IMR-90 (cell line): ENCODE measurements at regions not wholly inside any gene's neighbourhood (a gene's known extent, or its start where the extent isn't known, plus 50 kb on each side); places are given as distances from the start of the nearest gene placed in this dataset.

Source experiments
- ATAC-seq: fragments of 200-7000 bp; cut with Tn5 transposase; 2 replicates; pipeline ENCODE4 v1.9.1; 2020; ENCODE audit warnings: low read depth, mild to moderate bottlenecking, moderate library complexity
- BruUV-seq: library from RNA; stranded (reverse); fragments of 400-500 nt; replicated peaks from 2 replicates; lab custom pipeline; 2021; lab: Mats Ljungman, UMichigan
- CTCF ChIA-PET: fragments of 300-600 bp; formaldehyde crosslinking; extraction: SDS; loops from one replicate; lab custom pipeline; 2021; ENCODE audit warnings: antibody characterized with exemption; lab: Yijun Ruan, JAX
- POLR2A ChIA-PET: fragments of 300-600 bp; sonication (Branson Sonifier 250); formaldehyde crosslinking; loops from one replicate; lab custom pipeline; 2022; ENCODE audit warnings: antibody characterized with exemption; ENCODE audit not compliant: unreplicated experiment; lab: Charles Lee
- DNase-seq: peaks from one replicate; pipeline ENCODE4 v3.0.0; 2013
- H2AFZ ChIP-seq: replicated peaks from 2 replicates; pipeline ENCODE3; 2013; ENCODE audit warnings: low read length, mild to moderate bottlenecking; ENCODE audit not compliant: poor library complexity
- H2AK5ac ChIP-seq: 2 replicates; pipeline ENCODE4 v1.6.1; 2013; ENCODE audit warnings: low read depth, low read length, inconsistent platforms
- H2AK9ac ChIP-seq: replicated peaks from 2 replicates; pipeline ENCODE3; 2013; ENCODE audit warnings: mild to moderate bottlenecking, low read depth, low read length, moderate library complexity; ENCODE audit not compliant: poor library complexity
- H2BK120ac ChIP-seq: 2 replicates; pipeline ENCODE4 v1.6.1; 2013; ENCODE audit warnings: low read depth, low read length, inconsistent platforms
- H2BK15ac ChIP-seq: 3 replicates; pipeline ENCODE4 v1.6.1; 2013; ENCODE audit warnings: low read depth, low read length, inconsistent platforms
- H2BK20ac ChIP-seq: 2 replicates; pipeline ENCODE4 v1.6.1; 2013; ENCODE audit warnings: low read depth, mild to moderate bottlenecking, inconsistent platforms, low read length, moderate library complexity
- H2BK5ac ChIP-seq: 2 replicates; pipeline ENCODE4 v1.6.1; 2013; ENCODE audit warnings: mild to moderate bottlenecking, low read depth, low read length, inconsistent platforms; ENCODE audit not compliant: poor library complexity, severe bottlenecking
- H3K14ac ChIP-seq: replicated peaks from 2 replicates; pipeline ENCODE4 v1.6.1; 2013; ENCODE audit warnings: low read depth, low read length, inconsistent platforms
- H3K18ac ChIP-seq: 2 replicates; pipeline ENCODE4 v1.6.1; 2013; ENCODE audit warnings: low read depth, low read length, control low read depth
- H3K23ac ChIP-seq: 2 replicates; pipeline ENCODE4 v1.6.1; 2013; ENCODE audit warnings: low read depth, low read length, inconsistent platforms
- H3K27ac ChIP-seq: 2 replicates; pipeline ENCODE4 v1.5.1; 2013; ENCODE audit warnings: mild to moderate bottlenecking, control low read depth, low read length; ENCODE audit not compliant: insufficient read depth
- H3K27me3 ChIP-seq: 2 replicates; pipeline ENCODE4 v1.6.1; 2013; ENCODE audit warnings: low read length; ENCODE audit not compliant: control insufficient read depth, insufficient read depth
- H3K36me3 ChIP-seq: 2 replicates; pipeline ENCODE4 v1.6.1; 2013; ENCODE audit warnings: low read length, mixed read lengths; ENCODE audit not compliant: control insufficient read depth, insufficient read depth
- H3K4ac ChIP-seq: 2 replicates; pipeline ENCODE4 v1.6.1; 2013; ENCODE audit warnings: low read depth, low read length, inconsistent platforms
- H3K4me1 ChIP-seq: 2 replicates; pipeline ENCODE4 v1.6.1; 2013; ENCODE audit warnings: low read length, mixed read lengths; ENCODE audit not compliant: control insufficient read depth, insufficient read depth
- H3K4me2 ChIP-seq: 2 replicates; pipeline ENCODE4 v1.6.1; 2013; ENCODE audit warnings: low read depth, mild to moderate bottlenecking, control low read depth, low read length, moderate library complexity
- H3K4me3 ChIP-seq: 2 replicates; pipeline ENCODE4 v1.5.1; 2013; ENCODE audit warnings: low read depth, mild to moderate bottlenecking, control low read depth, low read length, moderate library complexity; ENCODE audit not compliant: insufficient read depth
- H3K56ac ChIP-seq: 2 replicates; pipeline ENCODE4 v1.6.1; 2013; ENCODE audit warnings: low read length, inconsistent platforms; ENCODE audit not compliant: insufficient read depth; ENCODE audit errors: extremely low read depth
- H3K79me1 ChIP-seq, 2 experiments: 2 replicates each; pipeline ENCODE4 v1.6.1; 2013; ENCODE audit warnings: low read length in 2 of 2, inconsistent platforms in 1 of 2, low read depth in 1 of 2
- H3K9ac ChIP-seq: 2 replicates; pipeline ENCODE4 v1.6.1; 2013; ENCODE audit warnings: low read depth, low read length, control low read depth
- H3K9me1 ChIP-seq: 2 replicates; pipeline ENCODE4 v1.6.1; 2013; ENCODE audit warnings: low read length, inconsistent platforms; ENCODE audit not compliant: insufficient read depth
- H3K9me3 ChIP-seq: 2 replicates; pipeline ENCODE4 v1.6.1; 2013; ENCODE audit warnings: low read length; ENCODE audit not compliant: control insufficient read depth, insufficient read depth
- H4K20me1 ChIP-seq: 2 replicates; pipeline ENCODE4 v1.6.1; 2013; ENCODE audit warnings: low read length, inconsistent platforms; ENCODE audit not compliant: insufficient read depth
- H4K5ac ChIP-seq: 2 replicates; pipeline ENCODE4 v1.6.1; 2013; ENCODE audit warnings: mild to moderate bottlenecking, low read depth, low read length, control low read depth
- H4K8ac ChIP-seq, 2 experiments: 2 replicates each; pipeline ENCODE4 v1.6.1; 2013; ENCODE audit warnings: low read depth in 2 of 2, low read length in 2 of 2, control low read depth in 1 of 2, inconsistent platforms in 1 of 2
- H4K91ac ChIP-seq: 2 replicates; pipeline ENCODE4 v1.6.1; 2013; ENCODE audit warnings: low read depth, low read length, inconsistent platforms; ENCODE audit not compliant: insufficient read depth
- BHLHE40 ChIP-seq: fragments of 150-350 bp; IDR thresholded peaks from 2 replicates; pipeline ENCODE4 v1.6.1; 2016; ENCODE audit warnings: mild to moderate bottlenecking, low read depth, low read length
- CEBPB ChIP-seq: IDR thresholded peaks from 2 replicates; pipeline ENCODE4 v1.6.1; 2012; ENCODE audit warnings: low read depth, low read length, improper control_type of control experiment
- CHD1 ChIP-seq: IDR thresholded peaks from 2 replicates; pipeline ENCODE4 v1.6.1; 2012; ENCODE audit warnings: low read depth, low read length, improper control_type of control experiment
- CTCF ChIP-seq: conservative IDR thresholded peaks from 2 replicates; pipeline ENCODE4 v1.5.1; 2012; ENCODE audit warnings: mild to moderate bottlenecking, low read depth, low read length, improper control_type of control experiment
- ELK1 ChIP-seq: fragments of 150-350 bp; IDR thresholded peaks from 2 replicates; pipeline ENCODE4 v1.6.1; 2016; ENCODE audit warnings: low read depth, mild to moderate bottlenecking, low read length, moderate library complexity, borderline replicate concordance
- FOS ChIP-seq: fragments of 150-350 bp; IDR thresholded peaks from 2 replicates; pipeline ENCODE4 v1.6.1; 2016; ENCODE audit warnings: low read depth, low read length
- MAFK ChIP-seq: IDR thresholded peaks from 2 replicates; pipeline ENCODE4 v1.6.1; 2012; ENCODE audit warnings: low read depth, low read length, improper control_type of control experiment
- MAZ ChIP-seq: IDR thresholded peaks from 2 replicates; pipeline ENCODE4 v1.6.1; 2012; ENCODE audit warnings: low read depth, mild to moderate bottlenecking, low read length, improper control_type of control experiment, moderate library complexity, borderline replicate concordance
- MXI1 ChIP-seq: IDR thresholded peaks from 2 replicates; pipeline ENCODE4 v1.6.1; 2012; ENCODE audit warnings: low read depth, mild to moderate bottlenecking, low read length, moderate library complexity, borderline replicate concordance
- NFE2L2 ChIP-seq: fragments of 150-350 bp; IDR thresholded peaks from 2 replicates; pipeline ENCODE4 v1.6.1; 2016; ENCODE audit warnings: low read depth, mild to moderate bottlenecking, low read length
- POLR2A ChIP-seq: IDR thresholded peaks from 2 replicates; pipeline ENCODE4 v1.6.1; 2012; ENCODE audit warnings: mild to moderate bottlenecking, low read depth, low read length
- RAD21 ChIP-seq: IDR thresholded peaks from 2 replicates; pipeline ENCODE4 v1.6.1; 2012; ENCODE audit warnings: low read length, improper control_type of control experiment
- RCOR1 ChIP-seq: IDR thresholded peaks from 2 replicates; pipeline ENCODE4 v1.6.1; 2012; ENCODE audit warnings: mild to moderate bottlenecking, low read length, improper control_type of control experiment; ENCODE audit not compliant: insufficient replicate concordance
- RFX5 ChIP-seq: IDR thresholded peaks from 2 replicates; pipeline ENCODE4 v1.8.0; 2012; ENCODE audit warnings: low read depth, mild to moderate bottlenecking, low read length, moderate library complexity
- SMC3 ChIP-seq: fragments of 150-350 bp; IDR thresholded peaks from 2 replicates; pipeline ENCODE4 v1.6.1; 2016; ENCODE audit warnings: low read depth, mild to moderate bottlenecking, antibody characterized with exemption, low read length, moderate library complexity
- USF2 ChIP-seq: fragments of 150-350 bp; IDR thresholded peaks from 2 replicates; pipeline ENCODE4 v1.6.1; 2017; ENCODE audit warnings: mild to moderate bottlenecking, antibody characterized with exemption, low read length, low read depth
- WGBS, 2 experiments: methylation state at CpG; one replicate each; pipeline versions ENCODE4 v1.1.5 to v1.1.7; 2013; ENCODE audit warnings: missing lambda C conversion rate in 2 of 2; ENCODE audit not compliant: insufficient read length in 1 of 2; ENCODE audit errors: extremely low coverage in 2 of 2; 5-methylcytosine and 5-hydroxymethylcytosine counted together
- dilution Hi-C: fragments of 300-500 bp; cut with HindIII; formaldehyde crosslinking; loops from one replicate; pipeline ENCODE4 v1.14.3; 2018; ENCODE audit warnings: low sequenced_read_pairs; ENCODE audit not compliant: unreplicated experiment
- in situ Hi-C: fragments of 300-500 bp; cut with MboI; formaldehyde crosslinking; loops from 3 replicates; pipeline ENCODE4 v1.14.3; 2019; ENCODE audit warnings: low sequenced_read_pairs, inconsistent platforms, mixed read lengths
- intact Hi-C: fragments of 100-400 bp; cut with micrococcal nuclease; formaldehyde crosslinking; loops from 2 replicates; pipeline ENCODE4 v1.10.0; 2022

GRCh38 chr7:96591159-96591899 lies 118.3 kb downstream of the SEM1 start:
- in situ Hi-C loops = no loop called here
- H2AK9ac ChIP-seq = no peak overlapping the region
- DNase-seq = no peak
- H3K4me1 ChIP-seq = no peaks in the 10 kb centered on the region
- no peak overlapping the region for H2BK5ac ChIP-seq
- intact Hi-C loops = no loop called here
- no peak overlapping the region for H3K14ac ChIP-seq
- no peaks in the 10 kb centered on the region for H3K79me1 ChIP-seq
- no peaks in the 10 kb centered on the region for H4K20me1 ChIP-seq
- H3K27ac ChIP-seq = no peak overlapping the region
- TF ChIP-seq CEBPB (no peak), RAD21 (no peak), MAZ (no peak), RFX5 (no peak), RCOR1 (no peak), NFE2L2 (no peak), POLR2A (no peak), USF2 (no peak), ELK1 (no peak), SMC3 (no peak), MXI1 (no peak), MAFK (no peak), BHLHE40 (no peak), FOS (no peak), CHD1 (no peak), CTCF (no peak)
- WGBS, 2 experiments = no CpG with 5 or more reads among the region's 4 CpGs
- no peak overlapping the region for H3K4me2 ChIP-seq
- dilution Hi-C loops = no loop called here
- H2BK15ac ChIP-seq = no peak overlapping the region
- no peak overlapping the region for H3K56ac ChIP-seq
- ATAC-seq = no peak
- no peak overlapping the region for H2AFZ ChIP-seq
- H3K9me1 ChIP-seq = no peaks in the 10 kb centered on the region
- H2BK20ac ChIP-seq = no peak overlapping the region
- no peak overlapping the region for H3K23ac ChIP-seq
- H3K9me3 ChIP-seq = no peaks in the 10 kb centered on the region
- no peaks in the 10 kb centered on the region for H3K27me3 ChIP-seq
- no peak overlapping the region for H4K5ac ChIP-seq
- H4K8ac ChIP-seq = no peak overlapping the region
- H2AK5ac ChIP-seq = no peak overlapping the region
- no peak overlapping the region for H2BK120ac ChIP-seq
- CTCF ChIA-PET = no interaction called here
- BruUV-seq = no TSS peak
- POLR2A ChIA-PET = no interaction called here
- no peak overlapping the region for H3K18ac ChIP-seq
- no peak overlapping the region for H3K4me3 ChIP-seq
- no peak overlapping the region for H3K4ac ChIP-seq
- no peak overlapping the region for H3K9ac ChIP-seq
- H4K91ac ChIP-seq = no peak overlapping the region
- H3K36me3 ChIP-seq = no peaks in the 10 kb centered on the region
